ENCODE measurements at regions not wholly inside any gene's neighbourhood (a gene's known extent, or its start where the extent isn't known, plus 50 kb on each side); places are given as distances from the start of the nearest gene placed in this dataset.

DNA sequence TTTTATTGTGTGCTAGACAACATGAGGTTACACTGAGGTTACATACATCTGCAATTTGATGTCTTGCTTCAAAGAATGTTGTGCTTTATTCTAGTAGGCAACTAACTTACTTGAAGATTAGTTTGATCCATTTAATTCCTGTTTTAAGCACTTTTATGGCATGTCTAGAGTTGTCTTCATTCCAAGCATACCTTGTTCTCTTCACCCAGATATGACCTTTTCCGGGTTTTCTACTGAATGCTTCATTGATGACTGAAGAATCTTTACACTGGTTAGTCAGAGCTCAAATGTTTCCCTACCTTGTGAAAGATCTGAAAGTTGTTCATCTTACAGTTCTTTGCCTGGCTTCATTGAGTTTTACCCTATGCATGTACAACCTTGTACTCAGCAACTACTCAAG is 274.0 kb upstream of the KITLG start:
- no peak for TF ChIP-seq YY1 (IDR thresholded peaks at IDR 0.05; ENCODE audit: low read depth)
- TF ChIP-seq, protein P1, sequence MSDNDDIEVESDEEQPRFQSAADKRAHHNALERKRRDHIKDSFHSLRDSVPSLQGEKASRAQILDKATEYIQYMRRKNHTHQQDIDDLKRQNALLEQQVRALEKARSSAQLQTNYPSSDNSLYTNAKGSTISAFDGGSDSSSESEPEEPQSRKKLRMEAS (IDR thresholded peaks at IDR 0.05): no peak
- TF ChIP-seq ZBTB7A (IDR thresholded peaks at IDR 0.05; ENCODE audit: low read depth): no peak
- no peak for TF ChIP-seq CEBPB (IDR thresholded peaks at IDR 0.05)
- TF ChIP-seq RAD21 (IDR thresholded peaks at IDR 0.05; ENCODE audit: low read depth): no peak
- no peak for TF ChIP-seq TCF12 (IDR thresholded peaks at IDR 0.05; ENCODE audit: low read depth)
- no peak for TF ChIP-seq CREB1 (IDR thresholded peaks at IDR 0.05; ENCODE audit: low read depth)
- TF ChIP-seq, protein P2, sequence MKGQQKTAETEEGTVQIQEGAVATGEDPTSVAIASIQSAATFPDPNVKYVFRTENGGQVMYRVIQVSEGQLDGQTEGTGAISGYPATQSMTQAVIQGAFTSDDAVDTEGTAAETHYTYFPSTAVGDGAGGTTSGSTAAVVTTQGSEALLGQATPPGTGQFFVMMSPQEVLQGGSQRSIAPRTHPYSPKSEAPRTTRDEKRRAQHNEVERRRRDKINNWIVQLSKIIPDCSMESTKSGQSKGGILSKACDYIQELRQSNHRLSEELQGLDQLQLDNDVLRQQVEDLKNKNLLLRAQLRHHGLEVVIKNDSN (IDR thresholded peaks at IDR 0.05): no peak
- no peak for TF ChIP-seq NFIC (IDR thresholded peaks at IDR 0.05)
- TF ChIP-seq FOXM1 (IDR thresholded peaks at IDR 0.05; ENCODE audit: borderline replicate concordance, low read depth): no peak

DNA sequence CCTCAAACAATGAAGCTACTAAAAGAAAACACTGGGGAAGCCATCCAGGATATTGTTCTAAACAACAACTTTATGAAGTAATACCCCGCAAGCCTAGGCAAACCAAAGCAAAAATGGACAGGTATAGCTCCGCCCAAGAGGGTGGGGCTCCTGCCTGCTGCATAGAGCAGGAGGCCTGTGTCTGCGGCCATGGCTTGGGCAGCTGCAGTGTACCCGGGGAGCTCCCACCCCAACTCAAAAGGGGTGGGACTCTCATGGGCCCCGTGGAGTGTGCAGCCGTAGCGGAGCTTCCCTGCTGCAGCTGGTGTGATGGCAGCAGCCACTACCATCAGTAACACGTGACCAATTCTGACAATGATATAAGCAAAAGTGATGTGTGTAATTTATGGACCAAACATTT is 264.2 kb upstream of the KITLG start:
- TF ChIP-seq EP300 (IDR thresholded peaks at IDR 0.05; ENCODE audit: borderline replicate concordance): no peak
- TF ChIP-seq TCF12 (IDR thresholded peaks at IDR 0.05; ENCODE audit: low read depth): no peak
- no peak for TF ChIP-seq EGR1 (IDR thresholded peaks at IDR 0.05)
- TF ChIP-seq, protein P1 (IDR thresholded peaks at IDR 0.05): no peak
- TF ChIP-seq, protein P2 (IDR thresholded peaks at IDR 0.05): no peak

DNA sequence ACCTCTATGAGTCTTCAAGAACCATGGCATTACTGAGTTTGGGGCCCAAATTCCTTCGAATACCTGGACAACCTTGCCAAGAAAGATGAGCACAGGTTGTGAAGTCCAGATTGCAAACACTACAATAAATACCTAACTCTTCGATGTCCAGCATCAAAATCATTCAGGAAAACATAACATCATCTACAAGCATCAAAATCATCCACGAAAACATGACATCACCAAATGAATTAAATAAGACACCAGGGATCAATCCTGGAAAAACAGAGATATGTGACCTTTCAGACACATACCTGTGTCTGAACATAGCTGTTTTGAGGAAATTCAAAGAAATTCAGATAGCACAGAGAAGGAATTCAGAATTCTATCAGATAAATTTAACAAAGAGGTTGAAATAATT is 262.0 kb upstream of the KITLG start:
- TF ChIP-seq EGR1 (IDR thresholded peaks at IDR 0.05) (no peak), ZBTB7A (IDR thresholded peaks at IDR 0.05; ENCODE audit: low read depth) (no peak), FOXM1 (IDR thresholded peaks at IDR 0.05; ENCODE audit: borderline replicate concordance, low read depth) (no peak), NFIC (IDR thresholded peaks at IDR 0.05) (no peak), TCF12 (IDR thresholded peaks at IDR 0.05; ENCODE audit: low read depth) (no peak), YY1 (IDR thresholded peaks at IDR 0.05; ENCODE audit: low read depth) (no peak), EP300 (IDR thresholded peaks at IDR 0.05; ENCODE audit: borderline replicate concordance) (no peak), CREB1 (IDR thresholded peaks at IDR 0.05; ENCODE audit: low read depth) (no peak), CEBPB (IDR thresholded peaks at IDR 0.05) (no peak), RAD21 (IDR thresholded peaks at IDR 0.05; ENCODE audit: low read depth) (no peak), TEAD4 (IDR thresholded peaks at IDR 0.05) (no peak), TAF1 (IDR thresholded peaks at IDR 0.05; ENCODE audit: low read depth) (no peak)
- TF ChIP-seq, protein P2 (IDR thresholded peaks at IDR 0.05): no peak
- TF ChIP-seq, protein P1 (IDR thresholded peaks at IDR 0.05): no peak
- TF ChIP-seq, protein P3, sequence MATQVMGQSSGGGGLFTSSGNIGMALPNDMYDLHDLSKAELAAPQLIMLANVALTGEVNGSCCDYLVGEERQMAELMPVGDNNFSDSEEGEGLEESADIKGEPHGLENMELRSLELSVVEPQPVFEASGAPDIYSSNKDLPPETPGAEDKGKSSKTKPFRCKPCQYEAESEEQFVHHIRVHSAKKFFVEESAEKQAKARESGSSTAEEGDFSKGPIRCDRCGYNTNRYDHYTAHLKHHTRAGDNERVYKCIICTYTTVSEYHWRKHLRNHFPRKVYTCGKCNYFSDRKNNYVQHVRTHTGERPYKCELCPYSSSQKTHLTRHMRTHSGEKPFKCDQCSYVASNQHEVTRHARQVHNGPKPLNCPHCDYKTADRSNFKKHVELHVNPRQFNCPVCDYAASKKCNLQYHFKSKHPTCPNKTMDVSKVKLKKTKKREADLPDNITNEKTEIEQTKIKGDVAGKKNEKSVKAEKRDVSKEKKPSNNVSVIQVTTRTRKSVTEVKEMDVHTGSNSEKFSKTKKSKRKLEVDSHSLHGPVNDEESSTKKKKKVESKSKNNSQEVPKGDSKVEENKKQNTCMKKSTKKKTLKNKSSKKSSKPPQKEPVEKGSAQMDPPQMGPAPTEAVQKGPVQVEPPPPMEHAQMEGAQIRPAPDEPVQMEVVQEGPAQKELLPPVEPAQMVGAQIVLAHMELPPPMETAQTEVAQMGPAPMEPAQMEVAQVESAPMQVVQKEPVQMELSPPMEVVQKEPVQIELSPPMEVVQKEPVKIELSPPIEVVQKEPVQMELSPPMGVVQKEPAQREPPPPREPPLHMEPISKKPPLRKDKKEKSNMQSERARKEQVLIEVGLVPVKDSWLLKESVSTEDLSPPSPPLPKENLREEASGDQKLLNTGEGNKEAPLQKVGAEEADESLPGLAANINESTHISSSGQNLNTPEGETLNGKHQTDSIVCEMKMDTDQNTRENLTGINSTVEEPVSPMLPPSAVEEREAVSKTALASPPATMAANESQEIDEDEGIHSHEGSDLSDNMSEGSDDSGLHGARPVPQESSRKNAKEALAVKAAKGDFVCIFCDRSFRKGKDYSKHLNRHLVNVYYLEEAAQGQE (IDR thresholded peaks at IDR 0.05; ENCODE audit: low read depth): no peak

DNA sequence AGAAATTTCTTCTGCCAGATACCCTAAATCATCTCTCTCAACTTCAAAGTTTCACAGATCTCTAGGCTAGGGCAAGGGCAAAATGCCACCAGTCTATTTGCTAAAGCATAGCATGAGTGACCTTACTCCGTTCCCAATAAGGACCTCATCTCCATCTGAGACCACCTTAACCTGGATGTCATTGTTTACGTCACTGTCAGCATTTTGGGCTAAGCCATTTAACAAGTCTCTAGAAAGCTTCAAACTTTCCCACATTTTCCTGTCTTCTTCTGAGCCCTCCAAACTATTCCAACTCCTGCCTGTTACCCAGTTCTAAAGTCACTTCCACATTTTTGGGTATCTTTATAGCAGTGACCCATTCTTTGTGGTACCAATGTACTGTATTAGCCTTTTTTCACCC is 259.2 kb upstream of the KITLG start:
- no peak for TF ChIP-seq EGR1 (IDR thresholded peaks at IDR 0.05)
- no peak for TF ChIP-seq NFIC (IDR thresholded peaks at IDR 0.05)
- TF ChIP-seq TEAD4 (IDR thresholded peaks at IDR 0.05): no peak
- TF ChIP-seq, protein P2 (IDR thresholded peaks at IDR 0.05): no peak

GRCh38 chr12:88836156-88836555 is 255.9 kb upstream of the KITLG start:
- TF ChIP-seq CEBPB (IDR thresholded peaks at IDR 0.05) (no peak), EGR1 (IDR thresholded peaks at IDR 0.05) (no peak), YY1 (IDR thresholded peaks at IDR 0.05; ENCODE audit: low read depth) (no peak), TAF1 (IDR thresholded peaks at IDR 0.05; ENCODE audit: low read depth) (no peak)
- TF ChIP-seq, protein P3 (IDR thresholded peaks at IDR 0.05; ENCODE audit: low read depth): no peak
- TF ChIP-seq, protein P1 (IDR thresholded peaks at IDR 0.05): no peak
- TF ChIP-seq, protein P2 (IDR thresholded peaks at IDR 0.05): no peak
